ENCODE measurements at regions not wholly inside any gene's neighbourhood (a gene's known extent, or its start where the extent isn't known, plus 50 kb on each side); places are given as distances from the start of the nearest gene placed in this dataset.

- Mint-ChIP-seq H3K27ac (no peak overlapping the region), H3K4me1 (no peaks in the 10 kb centered on the region), H3K36me3 (no peaks in the 10 kb centered on the region), H3K9me3 (no peaks in the 10 kb centered on the region), H3K4me3 (no peak overlapping the region)
- DNase-seq (ENCODE audit: low spot score in 2 of 2) (no peak), ATAC-seq (no peak)
Measured at GRCh38 chr3:39752019-39752637, 57.3 kb upstream of the MYRIP start.

GRCh38 chr3:39752751-39753150 lies 56.7 kb upstream of the MYRIP start:
- ATAC-seq (no peak), DNase-seq (ENCODE audit: low spot score in 2 of 2) (no peak)
- no peaks in the 10 kb centered on the region for H3K36me3 Mint-ChIP-seq
- no peaks in the 10 kb centered on the region for H3K9me3 Mint-ChIP-seq
- H3K4me3 Mint-ChIP-seq, result no peak overlapping the region
- H3K4me1 Mint-ChIP-seq, result no peaks in the 10 kb centered on the region
- H3K27ac Mint-ChIP-seq, result no peak overlapping the region

- no peak for ATAC-seq
- no peak overlapping the region for H3K4me3 Mint-ChIP-seq
- no peak overlapping the region for H3K27ac Mint-ChIP-seq
- no peaks in the 10 kb centered on the region for H3K36me3 Mint-ChIP-seq
- H3K9me3 Mint-ChIP-seq, result no peaks in the 10 kb centered on the region
- H3K4me1 Mint-ChIP-seq, result no peaks in the 10 kb centered on the region
- no peak for DNase-seq (ENCODE audit: low spot score in 2 of 2)
Measured at GRCh38 chr3:39753391-39753790, 56.0 kb upstream of the MYRIP start.

- no peaks in the 10 kb centered on the region for H3K9me3 Mint-ChIP-seq
- no peaks in the 10 kb centered on the region for H3K4me1 Mint-ChIP-seq
- no peak overlapping the region for H3K27ac Mint-ChIP-seq
- DNase-seq (ENCODE audit: low spot score in 2 of 2), result no peak
- H3K4me3 Mint-ChIP-seq, result no peak overlapping the region
- H3K36me3 Mint-ChIP-seq, result no peaks in the 10 kb centered on the region
- ATAC-seq, result no peak
Measured at GRCh38 chr3:39754549-39754948, 54.9 kb upstream of the MYRIP start.

- Mint-ChIP-seq H3K4me1 (no peaks in the 10 kb centered on the region), H3K27ac (no peak overlapping the region), H3K9me3 (no peaks in the 10 kb centered on the region), H3K36me3 (no peaks in the 10 kb centered on the region), H3K4me3 (no peak overlapping the region)
- DNase-seq (ENCODE audit: low spot score in 2 of 2) (no peak), ATAC-seq (no peak)
Measured at GRCh38 chr3:39755100-39755499, 54.3 kb upstream of the MYRIP start.

- no peak for DNase-seq (ENCODE audit: low spot score in 2 of 2)
- Mint-ChIP-seq H3K4me1 (no peaks in the 10 kb centered on the region), H3K36me3 (no peaks in the 10 kb centered on the region), H3K9me3 (no peaks in the 10 kb centered on the region), H3K27ac (no peak overlapping the region), H3K4me3 (no peak overlapping the region)
- no peak for ATAC-seq
Measured at GRCh38 chr3:39757307-39757706, 52.1 kb upstream of the MYRIP start.

All from stimulated activated effector memory CD8-positive, alpha-beta T cell treated with anti-CD3 and anti-CD28 coated beads, Interleukin-12 subunit alpha, Interleukin-12 subunit beta, amount 100 ng/mL, for 72 hours (primary cell).